ENCODE measurements at regions not wholly inside any gene's neighbourhood (a gene's known extent, or its start where the extent isn't known, plus 50 kb on each side); places are given as distances from the start of the nearest gene placed in this dataset.
A peak's percentile ranks its signal among the peaks of the same experiment; 100 is the strongest.
"Not testable (repeated sequence)": the region's sequence is repeated elsewhere in the genome, so short reads cannot be mapped to it uniquely, and the experiment has no call there.

- not testable (repeated sequence) for H3K27ac Mint-ChIP-seq; H3K27me3 Mint-ChIP-seq; H3K9me3 Mint-ChIP-seq; H3K4me3 Mint-ChIP-seq; DNase-seq; H3K36me3 Mint-ChIP-seq (ENCODE audit: low read depth); H3K4me1 Mint-ChIP-seq
- ATAC-seq = peak; percentile 34
Observed at GRCh38 chr1:120229835-120230234, 53.5 kb upstream of the SEC22B start.

Data from activated naive CD8-positive, alpha-beta T cell treated with anti-CD3 and anti-CD28 coated beads, Interleukin-2, amount 50 U/mL, for 24 hours (primary cell).